ENCODE measurements at regions not wholly inside any gene's neighbourhood (a gene's known extent, or its start where the extent isn't known, plus 50 kb on each side); places are given as distances from the start of the nearest gene placed in this dataset.

- WGBS, 2 donors, result 2 to 3% methylated on average over 49 to 66 of the region's 66 CpGs
- intact Hi-C loops (cut with DNase I), result no loop called here
- Histone ChIP-seq H3K27ac (ENCODE audit: low read depth in 1 of 2, low read length in 2 of 2) (no peak overlapping the region), H3K4me3 (ENCODE audit: low read length in 2 of 2) (no peak overlapping the region), H3K4me1 (ENCODE audit: control insufficient read depth in 1 of 2, insufficient read depth in 2 of 2, low read length in 2 of 2) (no peaks in the 10 kb centered on the region), H3K9me3 (ENCODE audit: control insufficient read depth, low read length) (no peaks in the 10 kb centered on the region), H3K27me3 (ENCODE audit: control insufficient read depth in 1 of 2, insufficient read depth in 2 of 2, low read length in 1 of 2) (no peaks in the 10 kb centered on the region), H3K36me3 (ENCODE audit: control insufficient read depth in 1 of 2, insufficient read depth in 2 of 2, low read length in 1 of 2) (no peaks in the 10 kb centered on the region)
- no peak for DNase-seq
- ATAC-seq (ENCODE audit: low FRiP score), result no peak
Measured at GRCh38 chr1:38578271-38578951, 281.2 kb downstream of the RRAGC start.

- 11 to 13% methylated on average over 5 of the region's 5 CpGs for WGBS, 2 donors
- no peaks in the 10 kb centered on the region for H3K36me3 ChIP-seq (ENCODE audit: control insufficient read depth in 1 of 2, insufficient read depth in 2 of 2, low read length in 1 of 2)
- H3K27ac ChIP-seq (ENCODE audit: low read depth in 1 of 2, low read length in 2 of 2), result no peak overlapping the region
- H3K27me3 ChIP-seq (ENCODE audit: control insufficient read depth in 1 of 2, insufficient read depth in 2 of 2, low read length in 1 of 2), result no peaks in the 10 kb centered on the region
- ATAC-seq (ENCODE audit: low FRiP score), result no peak
- H3K4me1 ChIP-seq (ENCODE audit: control insufficient read depth in 1 of 2, insufficient read depth in 2 of 2, low read length in 2 of 2), result no peaks in the 10 kb centered on the region
- H3K9me3 ChIP-seq (ENCODE audit: control insufficient read depth, low read length), result no peaks in the 10 kb centered on the region
- intact Hi-C loops (cut with DNase I), result no loop called here
- H3K4me3 ChIP-seq (ENCODE audit: low read length in 2 of 2), result no peak overlapping the region
- DNase-seq, result no peak
Measured at GRCh38 chr1:38577937-38578270, 281.7 kb downstream of the RRAGC start.

- H3K27me3 ChIP-seq (ENCODE audit: control insufficient read depth in 1 of 2, insufficient read depth in 2 of 2, low read length in 1 of 2), result no peaks in the 10 kb centered on the region
- no peak for DNase-seq
- H3K27ac ChIP-seq (ENCODE audit: low read depth in 1 of 2, low read length in 2 of 2), result no peak overlapping the region
- H3K4me3 ChIP-seq (ENCODE audit: low read length in 2 of 2), result no peak overlapping the region
- no peaks in the 10 kb centered on the region for H3K4me1 ChIP-seq (ENCODE audit: control insufficient read depth in 1 of 2, insufficient read depth in 2 of 2, low read length in 2 of 2)
- no peaks in the 10 kb centered on the region for H3K9me3 ChIP-seq (ENCODE audit: control insufficient read depth, low read length)
- WGBS, 2 donors, result 14 to 19% methylated on average over 4 of the region's 4 CpGs
- ATAC-seq (ENCODE audit: low FRiP score), result no peak
- intact Hi-C loops (cut with DNase I), result no loop called here
- H3K36me3 ChIP-seq (ENCODE audit: control insufficient read depth in 1 of 2, insufficient read depth in 2 of 2, low read length in 1 of 2), result no peaks in the 10 kb centered on the region
Measured at GRCh38 chr1:38577385-38577784, 282.2 kb downstream of the RRAGC start.

- Histone ChIP-seq H3K4me3 (ENCODE audit: low read length in 2 of 2) (no peak overlapping the region), H3K27me3 (ENCODE audit: control insufficient read depth in 1 of 2, insufficient read depth in 2 of 2, low read length in 1 of 2) (no peaks in the 10 kb centered on the region), H3K9me3 (ENCODE audit: control insufficient read depth, low read length) (no peaks in the 10 kb centered on the region), H3K36me3 (ENCODE audit: control insufficient read depth in 1 of 2, insufficient read depth in 2 of 2, low read length in 1 of 2) (no peaks in the 10 kb centered on the region), H3K27ac (ENCODE audit: low read depth in 1 of 2, low read length in 2 of 2) (no peak overlapping the region), H3K4me1 (ENCODE audit: control insufficient read depth in 1 of 2, insufficient read depth in 2 of 2, low read length in 2 of 2) (no peaks in the 10 kb centered on the region)
- 66 to 75% methylated on average over 6 of the region's 6 CpGs for WGBS, 2 donors
- ATAC-seq (ENCODE audit: low FRiP score) (no peak), DNase-seq (no peak)
- intact Hi-C loops (cut with DNase I), result no loop called here
Measured at GRCh38 chr1:38576241-38576640, 283.3 kb downstream of the RRAGC start.

- Histone ChIP-seq H3K9me3 (ENCODE audit: control insufficient read depth, low read length) (no peaks in the 10 kb centered on the region), H3K27ac (ENCODE audit: low read depth in 1 of 2, low read length in 2 of 2) (no peak overlapping the region), H3K36me3 (ENCODE audit: control insufficient read depth in 1 of 2, insufficient read depth in 2 of 2, low read length in 1 of 2) (no peaks in the 10 kb centered on the region), H3K4me1 (ENCODE audit: control insufficient read depth in 1 of 2, insufficient read depth in 2 of 2, low read length in 2 of 2) (no peaks in the 10 kb centered on the region), H3K4me3 (ENCODE audit: low read length in 2 of 2) (no peak overlapping the region), H3K27me3 (ENCODE audit: control insufficient read depth in 1 of 2, insufficient read depth in 2 of 2, low read length in 1 of 2) (no peaks in the 10 kb centered on the region)
- intact Hi-C loops (cut with DNase I), result no loop called here
- no peak for DNase-seq
- ATAC-seq (ENCODE audit: low FRiP score), result peak; percentile 47
- WGBS, 2 donors, result 20 to 28% methylated on average over 4 of the region's 4 CpGs
Measured at GRCh38 chr1:38571726-38572125, 287.8 kb downstream of the RRAGC start.

- Histone ChIP-seq H3K9me3 (ENCODE audit: control insufficient read depth, low read length) (no peaks in the 10 kb centered on the region), H3K4me3 (ENCODE audit: low read length in 2 of 2) (no peak overlapping the region), H3K4me1 (ENCODE audit: control insufficient read depth in 1 of 2, insufficient read depth in 2 of 2, low read length in 2 of 2) (no peaks in the 10 kb centered on the region), H3K27me3 (ENCODE audit: control insufficient read depth in 1 of 2, insufficient read depth in 2 of 2, low read length in 1 of 2) (no peaks in the 10 kb centered on the region), H3K27ac (ENCODE audit: low read depth in 1 of 2, low read length in 2 of 2) (no peak overlapping the region), H3K36me3 (ENCODE audit: control insufficient read depth in 1 of 2, insufficient read depth in 2 of 2, low read length in 1 of 2) (no peaks in the 10 kb centered on the region)
- no peak for ATAC-seq (ENCODE audit: low FRiP score)
- intact Hi-C loops (cut with DNase I), result no loop called here
- DNase-seq, result no peak
- 80 to 85% methylated on average over 3 of the region's 3 CpGs for WGBS, 2 donors
Measured at GRCh38 chr1:38570657-38570975, 289.0 kb downstream of the RRAGC start.

- H3K27me3 ChIP-seq (ENCODE audit: control insufficient read depth in 1 of 2, insufficient read depth in 2 of 2, low read length in 1 of 2), result no peaks in the 10 kb centered on the region
- DNase-seq (no peak), ATAC-seq (ENCODE audit: low FRiP score) (no peak)
- intact Hi-C loops (cut with DNase I), result no loop called here
- no peaks in the 10 kb centered on the region for H3K36me3 ChIP-seq (ENCODE audit: control insufficient read depth in 1 of 2, insufficient read depth in 2 of 2, low read length in 1 of 2)
- H3K4me3 ChIP-seq (ENCODE audit: low read length in 2 of 2), result no peak overlapping the region
- WGBS, 2 donors, result 40 to 41% methylated on average over 26 of the region's 26 CpGs
- no peaks in the 10 kb centered on the region for H3K9me3 ChIP-seq (ENCODE audit: control insufficient read depth, low read length)
- H3K4me1 ChIP-seq (ENCODE audit: control insufficient read depth in 1 of 2, insufficient read depth in 2 of 2, low read length in 2 of 2), result no peaks in the 10 kb centered on the region
- H3K27ac ChIP-seq (ENCODE audit: low read depth in 1 of 2, low read length in 2 of 2), result no peak overlapping the region
Measured at GRCh38 chr1:38569932-38570656, 289.5 kb downstream of the RRAGC start.

- Histone ChIP-seq H3K27ac (ENCODE audit: low read depth in 1 of 2, low read length in 2 of 2) (no peak overlapping the region), H3K4me1 (ENCODE audit: control insufficient read depth in 1 of 2, insufficient read depth in 2 of 2, low read length in 2 of 2) (no peaks in the 10 kb centered on the region), H3K9me3 (ENCODE audit: control insufficient read depth, low read length) (no peaks in the 10 kb centered on the region), H3K27me3 (ENCODE audit: control insufficient read depth in 1 of 2, insufficient read depth in 2 of 2, low read length in 1 of 2) (no peaks in the 10 kb centered on the region), H3K4me3 (ENCODE audit: low read length in 2 of 2) (no peak overlapping the region), H3K36me3 (ENCODE audit: control insufficient read depth in 1 of 2, insufficient read depth in 2 of 2, low read length in 1 of 2) (no peaks in the 10 kb centered on the region)
- no peak for ATAC-seq (ENCODE audit: low FRiP score)
- WGBS, 2 donors, result 72 to 75% methylated on average over 5 of the region's 5 CpGs
- DNase-seq, result no peak
- intact Hi-C loops (cut with DNase I), result no loop called here
Measured at GRCh38 chr1:38568061-38568857, 291.3 kb downstream of the RRAGC start.

GRCh38 chr1:38567401-38567800 lies 292.2 kb downstream of the RRAGC start:
- H3K27ac ChIP-seq (ENCODE audit: low read depth in 1 of 2, low read length in 2 of 2), result no peak overlapping the region
- H3K4me1 ChIP-seq (ENCODE audit: control insufficient read depth in 1 of 2, insufficient read depth in 2 of 2, low read length in 2 of 2), result no peaks in the 10 kb centered on the region
- H3K36me3 ChIP-seq (ENCODE audit: control insufficient read depth in 1 of 2, insufficient read depth in 2 of 2, low read length in 1 of 2), result no peaks in the 10 kb centered on the region
- H3K27me3 ChIP-seq (ENCODE audit: control insufficient read depth in 1 of 2, insufficient read depth in 2 of 2, low read length in 1 of 2), result no peaks in the 10 kb centered on the region
- 73 to 84% methylated on average over 5 of the region's 5 CpGs for WGBS, 2 donors
- DNase-seq (no peak), ATAC-seq (ENCODE audit: low FRiP score) (no peak)
- no peaks in the 10 kb centered on the region for H3K9me3 ChIP-seq (ENCODE audit: control insufficient read depth, low read length)
- intact Hi-C loops (cut with DNase I), result no loop called here
- no peak overlapping the region for H3K4me3 ChIP-seq (ENCODE audit: low read length in 2 of 2)

Data from aorta (tissue), 5 donors.